Renal cortical epithelial cell (primary cell): ENCODE measurements at regions not wholly inside any gene's neighbourhood (a gene's known extent, or its start where the extent isn't known, plus 50 kb on each side); places are given as distances from the start of the nearest gene placed in this dataset.
A peak's percentile ranks its signal among the peaks of the same experiment; 100 is the strongest.

Source experiments
- DNase-seq: peaks from one replicate; pipeline ENCODE4 v3.0.0-alpha.2; 2011; ENCODE audit warnings: low read depth

DNA sequence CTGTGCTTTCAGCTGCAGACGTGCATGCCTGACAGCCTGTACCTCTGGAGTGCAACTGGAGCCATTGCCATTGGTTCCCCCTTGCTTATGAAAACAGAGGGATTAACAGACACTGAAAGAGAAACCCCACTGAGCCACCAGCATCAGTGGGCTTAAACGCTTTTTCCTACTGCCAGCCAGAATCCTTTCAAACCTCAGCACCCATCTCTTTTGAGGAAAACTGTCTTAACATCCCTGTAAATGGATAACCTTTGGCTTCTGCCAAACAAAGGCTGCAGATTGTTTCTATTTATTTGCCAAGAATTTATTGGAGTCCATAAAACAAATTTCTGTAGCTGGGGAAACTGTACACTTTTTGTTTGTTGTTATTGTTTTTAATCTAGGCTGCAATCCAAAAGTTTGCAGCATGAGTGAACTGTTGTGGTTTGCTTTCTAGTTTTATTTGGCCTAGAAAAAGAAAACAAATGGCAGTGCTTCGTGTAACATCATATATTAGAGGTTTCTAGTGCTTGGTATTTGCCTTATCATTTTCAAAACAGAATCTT is 369.2 kb upstream of the IL12A start:
- peak; percentile 82 for DNase-seq

DNA sequence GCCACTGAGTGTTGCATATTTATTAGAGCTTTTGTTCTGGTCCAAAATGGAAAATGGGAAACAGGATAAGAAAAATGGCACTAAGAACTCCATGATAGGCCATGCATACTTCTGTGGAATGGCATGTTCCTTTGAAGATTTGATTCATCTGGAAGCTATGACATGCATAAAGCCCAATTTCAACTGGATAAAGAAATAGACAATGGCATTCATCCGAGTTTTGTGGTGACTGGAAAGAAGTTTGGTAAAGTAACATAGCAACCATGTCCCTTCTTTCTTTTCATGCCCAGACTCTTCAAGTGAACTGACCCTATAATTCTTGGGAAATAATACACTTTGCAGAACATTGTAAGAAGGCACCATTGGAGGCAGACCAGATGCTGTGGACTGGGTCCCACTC is 368.4 kb upstream of the IL12A start:
- no peak for DNase-seq

DNA sequence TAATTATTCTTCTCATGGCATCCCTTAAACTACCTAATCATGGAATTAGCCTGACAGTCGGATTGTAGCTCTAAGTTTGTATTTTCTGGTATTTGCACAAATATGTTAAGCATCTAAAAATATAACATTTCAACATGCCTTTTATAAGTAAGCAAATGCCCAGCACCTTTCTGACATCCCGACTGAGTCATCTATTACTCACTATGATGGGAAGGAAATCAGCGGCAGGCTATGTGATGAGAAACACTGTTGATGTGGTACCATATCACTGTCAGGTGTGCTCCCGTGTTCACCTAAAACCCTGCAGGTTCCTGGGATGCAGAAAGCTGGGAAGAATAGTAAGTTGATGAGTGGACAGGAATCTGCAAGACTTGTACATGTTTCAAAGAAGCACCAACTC is 367.8 kb upstream of the IL12A start:
- peak; percentile 91 for DNase-seq

DNA sequence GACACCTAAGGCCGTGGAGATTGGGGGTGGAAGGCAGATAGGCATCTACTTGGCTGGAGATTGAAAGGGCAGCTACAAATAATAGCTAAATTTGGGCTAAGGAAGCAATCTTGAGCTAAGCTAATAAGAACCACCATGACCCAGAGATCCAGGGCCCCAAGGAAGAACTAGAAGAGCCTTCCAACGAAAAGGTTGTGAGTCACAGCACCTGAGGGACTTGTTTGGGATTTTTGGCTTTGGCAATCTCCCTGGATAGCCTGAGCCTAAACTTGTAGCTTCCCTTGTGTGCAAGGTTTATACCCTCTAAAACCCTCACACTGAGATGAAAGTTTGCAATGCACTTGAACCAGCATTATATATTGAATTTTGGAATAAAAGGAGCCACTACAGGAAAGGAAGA is 364.0 kb upstream of the IL12A start:
- DNase-seq = no peak

DNA sequence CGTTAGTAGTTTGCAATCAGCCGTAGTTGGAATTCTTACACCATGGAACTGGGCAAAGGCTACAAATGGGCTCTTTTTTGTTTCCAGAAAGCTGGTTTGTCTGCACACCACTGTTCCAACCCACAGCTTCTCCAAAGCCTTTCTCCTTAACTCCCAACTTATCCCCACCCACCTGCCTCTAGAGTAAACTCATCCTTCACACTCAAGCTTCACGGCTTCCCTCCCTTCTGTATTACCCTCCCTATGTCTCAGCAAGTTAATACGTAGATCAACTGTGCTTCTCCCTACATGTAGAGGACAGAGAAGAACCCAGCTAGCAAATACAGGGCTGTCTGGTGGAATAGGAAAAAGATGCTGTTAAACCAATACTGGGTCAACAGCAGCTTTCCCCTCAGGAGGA is 363.0 kb upstream of the IL12A start:
- DNase-seq = no peak

DNA sequence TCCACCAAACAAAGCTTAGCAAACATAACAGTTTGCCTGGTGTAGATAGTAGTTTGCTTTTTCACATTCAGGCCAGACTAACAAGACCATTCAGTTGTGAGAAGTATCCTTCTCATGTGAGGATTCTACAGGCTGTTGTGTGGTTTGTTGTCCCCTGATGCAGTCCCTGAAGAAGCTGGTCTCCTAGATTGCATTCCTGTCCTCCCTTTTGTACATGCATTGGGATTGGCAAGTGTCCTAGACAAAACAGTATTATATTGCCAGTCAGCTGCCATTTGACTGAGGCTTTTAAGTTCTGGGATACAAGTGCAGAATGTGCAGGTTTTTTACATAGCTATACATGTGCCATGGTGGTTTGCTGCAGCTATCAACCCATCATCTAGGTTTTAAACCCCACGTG is 362.0 kb upstream of the IL12A start:
- no peak for DNase-seq

DNA sequence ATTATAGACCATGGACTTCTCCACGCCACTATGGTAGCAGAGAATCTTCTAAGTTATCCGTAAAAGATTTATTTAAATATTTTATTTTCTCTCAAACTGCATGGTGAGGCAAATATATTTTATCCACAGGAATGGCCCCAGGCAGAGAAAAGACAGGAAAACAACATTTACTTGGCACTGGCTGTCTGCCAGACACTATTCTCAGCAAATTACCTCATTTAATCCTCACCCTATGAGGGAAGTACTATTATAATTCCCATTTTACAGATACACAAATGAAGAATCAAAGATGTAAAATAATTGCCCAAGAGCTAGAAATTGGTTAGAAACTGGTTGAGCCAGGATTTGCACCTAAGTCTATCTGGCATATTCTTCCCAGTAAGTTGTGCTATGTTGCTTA is 361.4 kb upstream of the IL12A start:
- DNase-seq = no peak

DNA sequence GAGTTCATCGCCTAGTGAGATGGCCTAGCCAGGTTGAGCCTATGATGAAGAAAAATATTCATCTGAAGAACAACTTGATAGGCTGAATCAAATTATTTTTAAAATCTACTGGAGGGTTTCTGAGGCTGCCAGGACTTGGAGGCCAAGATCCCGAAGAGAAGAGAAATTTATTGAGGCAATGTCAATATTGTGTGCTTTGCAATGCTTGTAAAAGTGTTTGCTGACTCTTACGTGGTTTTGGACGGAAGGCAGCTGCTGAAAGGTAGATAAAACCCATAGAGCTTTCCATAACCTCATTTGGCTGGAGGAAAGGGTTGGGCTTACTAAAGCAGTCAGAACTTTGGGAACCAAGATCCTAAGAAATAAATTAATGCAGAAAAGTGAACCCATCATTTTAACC is 361.0 kb upstream of the IL12A start:
- no peak for DNase-seq

DNA sequence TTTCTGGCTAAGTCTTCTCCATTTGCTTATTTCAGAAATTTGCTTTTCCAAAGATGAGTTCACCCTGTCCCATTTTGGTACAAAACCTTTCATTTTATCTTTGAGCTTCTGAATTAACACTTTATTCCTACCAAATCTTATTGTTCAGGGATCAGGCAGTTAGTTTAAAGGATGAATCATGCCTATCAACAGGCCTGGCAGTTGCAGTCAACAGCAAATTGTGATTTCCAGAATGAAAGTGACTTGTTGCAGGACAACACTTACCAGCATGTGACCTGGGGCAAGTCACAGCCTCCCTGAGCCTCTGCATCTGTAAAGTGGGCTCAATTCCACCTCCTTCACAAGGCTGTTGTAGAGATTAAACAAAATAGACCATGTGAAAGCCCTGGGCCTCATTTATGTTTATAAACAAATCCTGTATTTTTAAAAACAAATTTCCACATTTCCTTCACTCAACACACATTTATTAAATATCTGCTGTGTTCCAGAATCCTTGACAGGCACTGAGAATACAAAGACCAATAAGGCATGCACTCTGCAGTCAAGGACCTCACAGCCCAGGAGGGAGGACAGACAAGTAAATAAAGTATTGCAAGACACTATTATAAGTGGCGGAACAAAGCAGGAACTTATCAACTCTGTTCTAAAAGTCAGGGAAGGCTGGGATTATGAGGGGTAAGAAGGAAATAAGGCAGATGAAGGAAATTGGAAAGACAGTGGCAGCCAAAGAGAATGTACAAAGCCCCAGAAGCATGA is 359.1 kb upstream of the IL12A start:
- peak; percentile 72 for DNase-seq

DNA sequence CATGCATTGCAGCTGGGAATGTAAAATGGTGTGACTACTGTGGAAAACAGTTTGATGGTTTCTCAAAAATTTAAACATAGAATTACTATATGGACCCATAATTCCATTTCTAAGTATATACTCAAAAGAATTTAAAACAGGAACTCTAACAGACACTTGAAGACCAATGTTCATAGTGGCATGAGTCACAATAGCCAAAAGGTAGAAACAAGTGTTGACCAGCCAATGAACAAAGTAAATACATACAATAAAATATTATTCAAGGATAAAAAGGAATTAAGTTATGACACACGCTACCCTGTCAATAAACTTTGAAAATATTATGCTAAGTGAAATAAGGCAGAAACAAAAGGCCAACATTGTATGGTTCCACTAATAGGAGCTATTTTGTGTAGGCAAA is 357.4 kb upstream of the IL12A start:
- DNase-seq = no peak

DNA sequence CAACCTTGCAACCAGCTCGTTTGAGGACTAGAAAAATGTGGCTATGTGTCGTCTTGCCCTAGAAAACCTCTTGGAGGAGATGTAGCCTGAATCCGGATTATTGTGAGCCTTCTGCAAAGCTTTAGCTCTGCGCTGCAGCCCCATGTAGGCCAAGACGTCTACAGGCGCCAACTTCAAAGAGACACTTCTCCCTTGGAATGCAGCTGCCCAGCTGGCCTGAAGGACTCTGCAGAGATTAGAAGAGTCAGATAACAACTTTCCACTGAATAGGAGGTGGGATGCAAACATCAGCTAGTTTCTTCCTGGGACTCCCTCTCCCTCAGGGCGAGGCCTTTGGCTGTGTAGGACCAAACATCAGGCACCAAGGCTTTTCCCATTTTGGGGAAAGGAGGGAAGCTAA is 356.5 kb upstream of the IL12A start:
- DNase-seq = no peak

DNA sequence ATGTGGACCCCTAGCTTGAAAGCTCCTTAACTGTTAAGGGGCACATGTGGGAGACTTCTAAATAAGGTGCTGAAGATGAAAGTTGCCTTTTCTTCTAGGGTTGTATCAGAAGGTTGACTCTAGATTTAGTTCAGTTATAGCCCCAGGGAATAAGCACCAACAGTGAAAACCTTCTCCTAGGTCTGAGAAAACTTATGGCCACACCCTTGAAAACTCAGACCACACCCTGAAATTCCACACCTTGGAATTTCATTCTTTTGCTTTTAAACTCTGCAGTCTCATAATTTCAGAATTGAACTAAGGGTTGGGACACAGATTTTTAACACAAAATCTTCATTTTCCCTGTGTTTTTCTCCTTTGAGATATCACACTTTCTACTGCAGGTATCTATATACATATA is 355.8 kb upstream of the IL12A start:
- peak; percentile 52 for DNase-seq

DNA sequence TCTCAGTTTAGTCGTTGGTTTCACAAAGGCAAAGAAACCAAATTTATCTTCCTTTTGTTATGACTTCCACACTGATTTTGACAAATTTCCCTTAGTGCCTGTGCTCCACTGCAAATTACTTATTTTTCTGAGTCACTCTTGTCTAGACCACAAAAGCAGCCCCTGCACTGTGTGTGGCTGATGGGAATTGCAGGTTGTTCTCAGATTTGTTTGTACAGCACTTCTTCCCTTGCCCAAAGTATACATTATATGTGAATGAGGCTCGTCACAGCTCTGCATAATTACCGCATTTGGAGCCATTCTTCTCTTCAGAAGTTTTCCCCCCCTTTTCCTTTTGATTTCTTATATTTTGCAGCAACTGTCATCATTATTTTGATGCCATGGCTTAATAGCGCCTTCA is 354.2 kb upstream of the IL12A start:
- DNase-seq = peak; percentile 83

DNA sequence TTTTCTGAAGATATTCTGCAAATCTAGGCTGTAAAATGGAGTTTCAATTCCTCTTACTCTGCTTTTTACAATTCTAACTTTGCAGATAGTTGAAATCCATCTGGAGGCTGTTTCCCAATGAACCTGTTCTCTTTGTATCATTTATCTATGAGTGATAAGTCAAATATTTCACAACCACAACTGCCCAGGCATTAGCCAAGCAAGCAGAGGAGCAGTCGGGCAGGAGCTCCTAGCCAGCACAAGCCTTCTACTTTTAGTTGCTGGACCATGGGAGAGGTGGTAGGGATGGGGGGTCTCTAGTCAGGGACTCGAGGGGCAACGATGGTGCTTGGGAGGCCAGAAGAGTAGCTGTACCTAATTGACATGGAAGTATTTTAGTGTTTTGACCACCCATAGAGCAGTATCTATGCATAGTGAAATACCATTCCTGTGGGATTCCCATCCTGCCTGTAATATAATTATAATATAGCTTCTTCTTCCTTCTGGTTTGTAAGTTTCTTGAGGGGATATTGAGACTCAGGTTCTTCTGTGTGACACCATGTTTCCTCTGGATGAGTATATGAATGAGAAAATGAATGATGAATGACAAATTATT is 353.5 kb upstream of the IL12A start:
- DNase-seq = peak; percentile 83

DNA sequence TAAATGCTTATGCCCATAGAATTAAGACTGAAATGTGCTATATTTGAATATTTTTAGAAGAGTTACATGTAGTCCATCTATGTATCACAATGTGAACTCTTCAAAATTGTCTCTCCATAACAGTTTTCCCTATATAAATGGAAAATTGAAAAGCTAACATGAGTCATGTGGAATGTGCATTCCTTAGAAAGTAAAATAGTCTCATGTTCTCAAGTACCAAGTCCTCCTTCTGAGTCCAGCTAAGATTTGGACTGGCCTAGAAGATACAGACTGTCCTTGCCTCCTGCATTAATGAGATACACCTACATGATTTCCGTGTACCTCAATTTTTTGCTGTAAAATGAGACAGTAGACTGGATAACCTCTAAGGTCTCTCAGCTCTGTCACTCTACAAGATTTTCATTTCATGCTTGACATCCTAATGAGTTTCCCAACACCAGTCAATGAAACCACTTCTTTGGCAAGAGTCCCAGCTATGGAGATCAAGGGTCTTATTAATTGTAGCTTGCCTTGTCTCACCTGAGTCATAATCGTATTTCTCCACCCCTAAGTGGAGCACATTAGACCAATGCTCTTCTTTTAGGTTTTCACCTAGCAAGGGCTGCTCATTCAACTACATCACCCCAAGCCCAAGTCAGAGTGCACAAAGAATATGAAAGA is 350.6 kb upstream of the IL12A start:
- peak; percentile 94 for DNase-seq

DNA sequence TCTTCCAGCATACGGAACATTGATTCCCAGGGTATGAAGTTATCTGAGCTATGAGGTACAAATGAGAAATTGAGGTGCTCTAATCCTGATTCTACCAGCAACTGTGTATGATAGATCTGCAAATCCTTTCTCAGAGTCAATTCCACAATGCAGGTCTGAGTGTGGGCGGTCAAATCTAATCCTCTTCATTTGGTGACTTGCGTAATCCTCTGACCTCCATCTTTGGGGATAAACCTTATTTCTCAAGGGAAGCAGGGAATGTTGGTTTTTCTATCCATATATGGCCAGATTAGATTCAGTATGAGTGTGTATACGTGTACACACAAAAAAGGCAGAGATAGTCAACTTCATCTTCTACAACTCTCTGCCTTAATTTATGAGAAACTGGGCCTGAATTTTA is 348.4 kb upstream of the IL12A start:
- no peak for DNase-seq

DNA sequence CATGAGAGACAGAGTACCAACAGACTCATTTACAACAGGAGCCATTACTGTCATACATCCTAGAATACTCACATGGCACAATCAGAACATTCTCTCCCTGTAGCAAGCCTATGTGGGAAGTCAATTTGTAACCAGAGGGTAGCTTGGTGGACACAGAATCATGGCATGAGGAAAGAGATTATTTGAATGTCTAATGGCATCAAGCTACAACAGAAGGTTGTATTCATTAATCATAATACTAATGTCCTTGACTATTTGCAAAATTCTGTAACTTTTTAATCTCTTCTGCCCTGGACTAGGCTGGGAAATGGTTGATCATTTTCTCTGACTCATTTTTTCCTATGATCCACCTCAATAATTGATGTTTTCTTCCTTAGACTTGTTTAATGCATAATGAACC is 345.2 kb upstream of the IL12A start:
- peak; percentile 77 for DNase-seq

DNA sequence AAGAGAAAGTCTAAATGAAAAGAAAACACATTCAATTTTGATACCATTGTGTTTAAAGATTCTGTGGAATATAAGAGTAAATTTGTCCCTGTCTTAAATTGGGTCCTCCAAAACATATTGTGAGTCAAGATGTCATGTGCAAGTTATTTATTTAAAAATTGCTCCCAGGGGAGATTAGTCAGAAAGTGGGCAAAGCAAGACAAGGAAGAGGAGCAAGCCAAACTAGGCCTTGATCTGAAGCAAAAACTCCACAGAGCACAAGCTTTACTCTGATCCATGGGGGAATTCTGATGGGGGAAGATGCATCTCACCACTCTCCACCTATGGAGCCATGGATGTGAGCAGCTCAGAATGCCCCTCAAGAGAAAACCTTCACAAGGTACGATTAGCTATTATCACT is 342.8 kb upstream of the IL12A start:
- no peak for DNase-seq

DNA sequence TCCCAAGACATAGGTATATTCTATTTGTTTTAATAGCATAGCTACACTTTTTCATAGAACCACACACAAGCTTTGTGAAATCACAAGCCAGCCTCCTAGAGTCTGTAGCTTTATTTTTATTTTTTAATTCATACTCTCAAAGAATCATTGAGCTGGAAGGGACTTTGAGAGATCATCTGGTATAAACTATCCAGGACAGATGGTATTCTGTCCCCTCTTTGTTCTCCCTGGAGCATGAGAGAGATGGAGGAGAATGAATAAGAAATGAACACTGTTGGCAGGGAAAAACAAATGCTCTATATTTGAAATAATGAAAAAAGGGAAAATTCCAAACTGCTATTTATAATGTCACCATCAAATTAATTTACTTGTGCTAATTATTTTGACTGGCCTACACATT is 338.7 kb upstream of the IL12A start:
- DNase-seq = no peak

DNA sequence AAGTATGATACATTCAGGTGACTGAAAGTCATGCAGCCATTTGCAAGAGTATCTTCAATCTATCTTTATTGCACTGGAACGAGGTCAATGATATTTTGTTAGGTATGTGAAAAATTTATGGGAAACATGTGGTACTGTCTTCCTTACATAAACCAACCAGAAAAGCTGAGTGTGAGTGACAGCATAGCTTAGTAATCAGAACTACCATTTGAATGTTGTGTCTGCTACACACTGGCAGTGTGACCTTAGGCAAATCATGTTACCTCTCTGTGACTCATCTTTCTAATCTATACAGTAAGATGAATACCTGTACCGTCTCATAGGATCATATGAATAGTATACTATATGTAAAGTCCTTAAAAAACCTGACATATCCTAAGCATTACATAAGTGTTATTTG is 337.9 kb upstream of the IL12A start:
- DNase-seq = no peak

DNA sequence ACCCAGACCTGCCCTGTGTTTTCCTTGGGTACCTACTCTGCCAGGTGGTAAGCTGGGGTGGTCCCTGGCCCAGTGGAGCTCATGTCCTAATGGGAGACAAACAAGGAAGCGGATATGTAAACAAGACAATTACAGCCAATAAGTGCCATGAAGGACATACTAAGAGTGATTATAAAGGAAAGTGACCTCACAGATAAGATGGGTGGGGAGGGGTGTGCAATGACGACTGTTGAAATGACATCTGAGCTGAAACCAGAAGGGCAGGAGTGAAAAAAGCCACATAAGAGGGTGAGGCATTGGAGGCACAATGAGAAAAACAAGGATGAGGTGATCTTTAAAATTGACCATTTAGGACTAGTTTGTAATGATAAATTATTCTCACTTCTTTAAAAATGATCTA is 336.2 kb upstream of the IL12A start:
- no peak for DNase-seq

DNA sequence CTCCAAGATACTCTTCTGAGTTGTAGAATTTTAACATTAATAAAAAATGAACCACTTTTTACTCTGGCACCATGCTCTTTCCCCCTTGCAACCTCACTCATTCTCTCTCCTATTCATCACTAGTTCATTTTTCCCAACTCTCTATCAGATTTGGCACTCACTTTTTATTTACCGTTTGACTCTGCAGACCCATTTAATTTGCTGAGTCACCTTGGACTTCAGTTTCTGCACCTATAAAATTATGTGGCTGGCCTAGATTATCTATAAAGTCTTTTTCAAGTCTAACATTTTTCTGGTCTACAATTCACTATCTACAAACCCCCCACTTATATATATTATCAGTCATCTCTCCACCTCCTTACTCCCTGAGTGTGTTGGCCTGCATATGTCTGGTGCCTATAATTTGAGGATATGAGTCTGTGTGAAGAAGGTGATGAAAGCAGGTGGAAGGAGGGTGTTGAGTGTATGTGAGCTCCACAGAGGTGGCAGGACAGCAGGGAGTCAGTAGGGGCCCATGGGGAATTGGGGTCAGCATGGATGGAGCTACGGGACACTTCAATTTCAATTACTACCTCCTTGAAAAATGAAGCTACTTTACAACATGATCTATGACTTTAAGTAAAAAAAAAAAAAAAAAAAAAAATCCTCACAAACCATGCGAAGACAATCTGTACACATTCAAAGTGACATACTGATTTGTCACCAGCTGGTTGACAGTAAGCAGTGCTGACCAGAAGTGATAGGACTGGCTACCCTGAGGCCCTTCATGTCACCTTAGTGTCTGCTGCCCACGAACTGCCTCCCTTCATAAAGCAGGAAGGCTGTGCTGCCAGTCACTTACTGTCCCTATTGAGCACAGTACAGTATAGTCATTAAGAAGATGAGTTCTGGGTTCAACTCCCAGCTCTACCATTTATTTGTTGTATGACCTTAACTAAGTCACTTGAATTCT is 334.2 kb upstream of the IL12A start:
- no peak for DNase-seq
